ENCODE measurements at regions not wholly inside any gene's neighbourhood (a gene's known extent, or its start where the extent isn't known, plus 50 kb on each side); places are given as distances from the start of the nearest gene placed in this dataset.

- no peak for TF ChIP-seq OVOL2 (CRISPR knock-in tag; IDR thresholded peaks at IDR 0.05; ENCODE audit: borderline replicate concordance)
- TF ChIP-seq ATF3 (CRISPR knock-in tag; conservative IDR thresholded peaks at IDR 0.05), result no peak
- TF ChIP-seq JUN (CRISPR knock-in tag; IDR thresholded peaks at IDR 0.05), result no peak
- no peak overlapping the region for H3K27ac Mint-ChIP-seq
- H3K9me3 Mint-ChIP-seq, result no peaks in the 10 kb centered on the region
- H3K4me1 Mint-ChIP-seq, result no peaks in the 10 kb centered on the region
- ATAC-seq, result no peak
- CTCF ChIA-PET, result no interaction called here
- no peak overlapping the region for H3K4me3 Mint-ChIP-seq
- H3K36me3 Mint-ChIP-seq, result no peaks in the 10 kb centered on the region
- no peaks in the 10 kb centered on the region for H3K27me3 Mint-ChIP-seq (ENCODE audit: low read depth)
- no peak for DNase-seq (ENCODE audit: low spot score)
- POLR2A ChIA-PET, result no interaction called here
Observed at GRCh38 chr3:35292568-35292967, 346.8 kb upstream of the ARPP21 start.

- no peaks in the 10 kb centered on the region for H3K9me3 Mint-ChIP-seq
- CTCF ChIA-PET, result no interaction called here
- no peaks in the 10 kb centered on the region for H3K4me1 Mint-ChIP-seq
- H3K4me3 Mint-ChIP-seq, result no peak overlapping the region
- DNase-seq (ENCODE audit: low spot score), result no peak
- ATAC-seq, result no peak
- no peak overlapping the region for H3K27ac Mint-ChIP-seq
- TF ChIP-seq CDX4 (CRISPR knock-in tag; IDR thresholded peaks at IDR 0.05; ENCODE audit: borderline replicate concordance), result no peak
- TF ChIP-seq TEAD4 (CRISPR knock-in tag; IDR thresholded peaks at IDR 0.05), result no peak
- TF ChIP-seq NR3C1 (CRISPR knock-in tag; conservative IDR thresholded peaks at IDR 0.05; ENCODE audit: low read depth), result no peak
- TF ChIP-seq AR (CRISPR knock-in tag; IDR thresholded peaks at IDR 0.05), result no peak
- TF ChIP-seq SMAD3 (CRISPR knock-in tag; IDR thresholded peaks at IDR 0.05; ENCODE audit: borderline replicate concordance), result no peak
- TF ChIP-seq JUN (CRISPR knock-in tag; IDR thresholded peaks at IDR 0.05), result no peak
- TF ChIP-seq NFE2L1 (CRISPR knock-in tag; IDR thresholded peaks at IDR 0.05), result no peak
- TF ChIP-seq ZNF121 (CRISPR knock-in tag; IDR thresholded peaks at IDR 0.05), result no peak
- no peak for TF ChIP-seq SP1 (CRISPR knock-in tag; conservative IDR thresholded peaks at IDR 0.05)
- TF ChIP-seq CBFB (CRISPR knock-in tag; IDR thresholded peaks at IDR 0.05; ENCODE audit: low read depth), result no peak
- TF ChIP-seq USF2 (CRISPR knock-in tag; IDR thresholded peaks at IDR 0.05), result no peak
- TF ChIP-seq NR1H2 (CRISPR knock-in tag; IDR thresholded peaks at IDR 0.05), result no peak
- no peak for TF ChIP-seq ZMAT4 (CRISPR knock-in tag; IDR thresholded peaks at IDR 0.05)
- TF ChIP-seq ZNF416 (CRISPR knock-in tag; IDR thresholded peaks at IDR 0.05), result no peak
- H3K27me3 Mint-ChIP-seq (ENCODE audit: low read depth), result no peaks in the 10 kb centered on the region
- no peaks in the 10 kb centered on the region for H3K36me3 Mint-ChIP-seq
- POLR2A ChIA-PET, result no interaction called here
Observed at GRCh38 chr3:35295906-35296305, 343.4 kb upstream of the ARPP21 start.

- Mint-ChIP-seq H3K27ac (no peak overlapping the region), H3K4me1 (no peaks in the 10 kb centered on the region), H3K9me3 (no peaks in the 10 kb centered on the region), H3K36me3 (no peaks in the 10 kb centered on the region), H3K4me3 (no peak overlapping the region), H3K27me3 (ENCODE audit: low read depth) (no peaks in the 10 kb centered on the region)
- POLR2A ChIA-PET, result no interaction called here
- no peak for ATAC-seq
- CTCF ChIA-PET, result no interaction called here
- no peak for DNase-seq (ENCODE audit: low spot score)
- no peak for TF ChIP-seq NFE2L1 (CRISPR knock-in tag; IDR thresholded peaks at IDR 0.05)
- no peak for TF ChIP-seq KAT7 (CRISPR knock-in tag; IDR thresholded peaks at IDR 0.05; ENCODE audit: borderline replicate concordance)
- TF ChIP-seq ATF3 (CRISPR knock-in tag; conservative IDR thresholded peaks at IDR 0.05), result no peak
- TF ChIP-seq ZSCAN18 (CRISPR knock-in tag; IDR thresholded peaks at IDR 0.05), result no peak
- no peak for TF ChIP-seq NFATC4 (CRISPR knock-in tag; IDR thresholded peaks at IDR 0.05)
- no peak for TF ChIP-seq CDX4 (CRISPR knock-in tag; IDR thresholded peaks at IDR 0.05; ENCODE audit: borderline replicate concordance)
- TF ChIP-seq ZNF138 (CRISPR knock-in tag; conservative IDR thresholded peaks at IDR 0.05), result no peak
- no peak for TF ChIP-seq STAT6 (CRISPR knock-in tag; conservative IDR thresholded peaks at IDR 0.05; ENCODE audit: low read depth)
- TF ChIP-seq RELA (CRISPR knock-in tag; IDR thresholded peaks at IDR 0.05; ENCODE audit: borderline replicate concordance), result no peak
- no peak for TF ChIP-seq SMAD4 (CRISPR knock-in tag; IDR thresholded peaks at IDR 0.05)
- no peak for TF ChIP-seq CREB1 (CRISPR knock-in tag; IDR thresholded peaks at IDR 0.05)
Observed at GRCh38 chr3:35296533-35296932, 342.8 kb upstream of the ARPP21 start.

Data from WTC11 (cell line).